PC-9 (cell line): ENCODE measurements at regions not wholly inside any gene's neighbourhood (a gene's known extent, or its start where the extent isn't known, plus 50 kb on each side); places are given as distances from the start of the nearest gene placed in this dataset.

Experiments used
- BruUV-seq: library from RNA; stranded (reverse); fragments of 400-500 nt; replicated peaks from 2 replicates; lab custom pipeline; 2021; lab: Mats Ljungman, UMichigan
- CTCF ChIA-PET: fragments of 300-600 bp; sonication (Branson Sonifier 250); formaldehyde crosslinking; loops from one replicate; lab custom pipeline; 2022; ENCODE audit warnings: antibody characterized with exemption; lab: Charles Lee
- POLR2A ChIA-PET: fragments of 300-600 bp; sonication (Branson Sonifier 250); formaldehyde crosslinking; loops from one replicate; lab custom pipeline; 2022; ENCODE audit warnings: antibody characterized with exemption; ENCODE audit not compliant: unreplicated experiment; lab: Charles Lee
- DNase-seq, 2 experiments: peaks; one replicate each; pipeline versions ENCODE4 v3.0.0 to v3.0.0-alpha.2; 2015 to 2022; ENCODE audit warnings: mixed read lengths in 1 of 2
- H2AFZ ChIP-seq: fragments of 200-600 bp; sonication (generic); 2 replicates; pipeline ENCODE4 v1.8.1; 2017; ENCODE audit warnings: antibody characterized with exemption
- H3F3A ChIP-seq: fragments of 200-600 bp; sonication (generic); 2 replicates; pipeline ENCODE4 v1.8.1; 2017; ENCODE audit warnings: antibody characterized with exemption, mild to moderate bottlenecking, low read depth; ENCODE audit not compliant: insufficient read depth
- H3K27ac ChIP-seq: fragments of 200-600 bp; sonication (generic); 2 replicates; pipeline ENCODE4 v1.6.1; 2016; ENCODE audit warnings: mixed run types
- H3K27me3 ChIP-seq: fragments of 200-600 bp; sonication (generic); 2 replicates; pipeline ENCODE4 v1.6.1; 2016; ENCODE audit warnings: low read depth, mixed run types; ENCODE audit not compliant: insufficient read depth
- H3K36me3 ChIP-seq: fragments of 200-600 bp; sonication (generic); 2 replicates; pipeline ENCODE4 v1.6.1; 2016; ENCODE audit warnings: low read depth, mixed run types
- H3K4me1 ChIP-seq: fragments of 200-600 bp; sonication (generic); replicated peaks from 2 replicates; pipeline ENCODE4 v1.6.1; 2016; ENCODE audit warnings: mixed run types; ENCODE audit not compliant: insufficient read depth
- H3K4me2 ChIP-seq: fragments of 200-600 bp; sonication (generic); 2 replicates; pipeline ENCODE4 v1.6.1; 2017; ENCODE audit warnings: mixed run types
- H3K4me3 ChIP-seq: fragments of 200-600 bp; sonication (generic); 2 replicates; pipeline ENCODE4 v1.6.1; 2016; ENCODE audit warnings: mixed run types
- H3K79me2 ChIP-seq: fragments of 200-600 bp; sonication (generic); 2 replicates; pipeline ENCODE4 v1.6.1; 2017; ENCODE audit warnings: low read depth, mixed run types
- H3K9me2 ChIP-seq: fragments of 200-600 bp; sonication (generic); 2 replicates; pipeline ENCODE4 v1.8.1; 2017; ENCODE audit warnings: mild to moderate bottlenecking; ENCODE audit not compliant: insufficient read depth
- H3K9me3 ChIP-seq: fragments of 200-600 bp; sonication (generic); 2 replicates; pipeline ENCODE4 v1.8.1; 2016; ENCODE audit warnings: low read depth; ENCODE audit not compliant: insufficient read depth
- H4K20me1 ChIP-seq: fragments of 200-600 bp; sonication (generic); 2 replicates; pipeline ENCODE4 v1.8.1; 2017; ENCODE audit not compliant: insufficient read depth
- CTCF ChIP-seq: fragments of 200-600 bp; sonication (generic); conservative IDR thresholded peaks from 2 replicates; pipeline ENCODE4 v1.6.1; 2017; ENCODE audit warnings: mixed run types, antibody characterized with exemption, mild to moderate bottlenecking, moderate library complexity
- EZH2 ChIP-seq: fragments of 200-600 bp; sonication (generic); IDR thresholded peaks from 2 replicates; pipeline ENCODE4 v1.8.0; 2017; ENCODE audit warnings: antibody characterized with exemption, low read depth
- intact Hi-C: fragments of 100-400 bp; cut with micrococcal nuclease; formaldehyde crosslinking; loops from one replicate; pipeline ENCODE4 v1.10.0; 2022; ENCODE audit not compliant: unreplicated experiment

GRCh38 chr5:115387816-115388215 is 91.4 kb upstream of the CCDC112 start:
- CTCF ChIA-PET: no interaction called here
- Histone ChIP-seq H4K20me1 (no peaks in the 10 kb centered on the region), H3K4me3 (no peak overlapping the region), H2AFZ (no peak overlapping the region), H3K79me2 (no peaks in the 10 kb centered on the region), H3K36me3 (no peaks in the 10 kb centered on the region), H3K4me2 (no peak overlapping the region), H3F3A (no peaks in the 10 kb centered on the region), H3K27ac (no peak overlapping the region), H3K4me1 (0 out of 2 replicates have a peak, but pooled peaks cover under 1% of the 10 kb centered on the region), H3K9me2 (no peaks in the 10 kb centered on the region; the same call in 1 of the 2 replicates), H3K9me3 (no peaks in the 10 kb centered on the region), H3K27me3 (no peaks in the 10 kb centered on the region)
- POLR2A ChIA-PET: no interaction called here
- intact Hi-C loops: no loop called here
- no peak for TF ChIP-seq CTCF
- DNase-seq: no peak
- BruUV-seq: no TSS peak

- no TSS peak for BruUV-seq
- CTCF ChIA-PET: no interaction called here
- TF ChIP-seq CTCF (no peak), EZH2 (no peak)
- H2AFZ ChIP-seq: no peak overlapping the region
- no peaks in the 10 kb centered on the region; the same call in 1 of the 2 replicates for H3K9me2 ChIP-seq
- no peak overlapping the region for H3K4me3 ChIP-seq
- no peaks in the 10 kb centered on the region for H3F3A ChIP-seq
- H3K4me1 ChIP-seq: no peaks in the 10 kb centered on the region
- no peaks in the 10 kb centered on the region for H3K9me3 ChIP-seq
- intact Hi-C loops: no loop called here
- DNase-seq: no peak
- POLR2A ChIA-PET: interaction anchor here (0.6 kb wide), 1 partner anchor 33 kb away, joined by 3 read pairs; no protein-coding TSS in a partner anchor
- no peak overlapping the region for H3K4me2 ChIP-seq
- H4K20me1 ChIP-seq: no peaks in the 10 kb centered on the region
- H3K79me2 ChIP-seq: no peaks in the 10 kb centered on the region
- no peaks in the 10 kb centered on the region for H3K36me3 ChIP-seq
- no peaks in the 10 kb centered on the region for H3K27me3 ChIP-seq
- H3K27ac ChIP-seq: no peak overlapping the region
These were observed 90.2 kb upstream of the CCDC112 start for GRCh38 chr5:115386657-115387056.

- Histone ChIP-seq H2AFZ (no peak overlapping the region), H3F3A (peaks cover 9% of the 10 kb centered on the region), H3K9me2 (no peaks in the 10 kb centered on the region; the same call in 1 of the 2 replicates), H3K27ac (no peak overlapping the region), H4K20me1 (no peaks in the 10 kb centered on the region), H3K4me3 (no peak overlapping the region), H3K79me2 (no peaks in the 10 kb centered on the region), H3K4me2 (no peak overlapping the region), H3K36me3 (no peaks in the 10 kb centered on the region), H3K9me3 (no peaks in the 10 kb centered on the region), H3K27me3 (no peaks in the 10 kb centered on the region), H3K4me1 (peaks cover 11% of the 10 kb centered on the region)
- ChIA-PET POLR2A (no interaction called here), CTCF (no interaction called here)
- BruUV-seq: no TSS peak
- DNase-seq: no peak
- intact Hi-C loops: no loop called here
- TF ChIP-seq CTCF (no peak), EZH2 (no peak)
These were observed 88.3 kb upstream of the CCDC112 start for GRCh38 chr5:115384587-115385375.
